NOMO-1 treated with DMSO at 0.1 percent for 48 hours (cell line): ENCODE measurements at regions not wholly inside any gene's neighbourhood (a gene's known extent, or its start where the extent isn't known, plus 50 kb on each side); places are given as distances from the start of the nearest gene placed in this dataset.

ENCODE experiments used
- DNase-seq: peaks from one replicate; lab custom pipeline; 2025; ENCODE audit not compliant: unreplicated experiment; lab: John Stamatoyannopoulos, UW

DNA sequence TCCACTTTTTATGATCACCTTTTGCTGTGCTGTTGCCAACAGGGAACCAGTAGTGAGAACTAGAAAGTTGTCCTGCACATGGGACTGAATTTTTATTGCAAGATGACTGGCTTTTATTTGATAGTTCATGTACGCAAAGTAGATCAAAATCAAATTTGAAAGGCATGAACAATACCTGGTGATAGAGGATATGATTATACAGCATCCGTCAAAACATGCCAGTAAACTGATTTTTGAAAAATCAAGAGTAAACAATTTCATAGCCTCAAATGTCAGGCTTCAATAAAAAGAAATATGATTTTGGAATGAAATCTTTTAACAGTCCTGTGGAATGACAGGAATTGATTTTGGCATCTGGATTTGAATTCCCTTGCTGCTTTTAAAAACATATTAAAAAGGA lies 219.6 kb upstream of the LRRN1 start:
- DNase-seq: no peak

GRCh38 chr3:3578718-3579117 lies 220.5 kb upstream of the LRRN1 start:
- DNase-seq: peak; percentile 87

DNA sequence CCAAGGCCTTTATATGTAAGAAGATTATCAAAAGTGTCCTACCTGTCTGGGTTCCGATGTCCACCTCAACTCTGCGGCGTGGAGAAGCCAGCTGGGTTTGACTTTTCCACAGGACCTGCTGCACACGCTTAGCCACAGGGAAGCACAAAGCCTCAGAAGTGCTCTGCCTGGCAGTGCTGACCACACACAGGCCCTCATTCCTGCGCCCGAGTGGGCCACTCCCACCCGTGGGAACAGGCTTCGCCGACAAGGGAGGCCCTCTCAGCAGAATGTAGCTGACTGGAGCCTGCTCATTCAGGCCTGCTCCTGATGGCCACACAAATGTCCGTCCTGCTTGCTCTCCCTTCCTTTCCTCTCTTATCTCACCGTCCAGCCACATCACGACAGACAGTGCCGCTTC lies 221.4 kb upstream of the LRRN1 start:
- no peak for DNase-seq

DNA sequence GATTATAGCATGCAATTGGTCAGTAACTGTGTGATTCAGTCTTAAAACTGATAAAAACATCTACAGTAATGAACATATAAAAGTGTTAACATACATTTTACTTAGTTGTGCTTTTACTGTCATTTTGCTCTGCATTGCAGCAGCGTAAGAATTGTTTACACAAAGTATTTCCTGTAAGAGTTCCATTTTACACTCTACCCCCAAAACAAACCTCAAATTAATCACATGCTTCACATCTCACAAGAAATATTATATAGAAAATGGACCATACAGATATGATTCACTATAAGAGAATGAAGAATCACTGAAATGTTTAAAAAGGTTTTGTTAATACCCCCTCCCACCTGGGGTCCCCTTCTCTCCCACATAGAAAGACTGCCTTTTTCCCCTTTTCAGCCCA lies 225.9 kb upstream of the LRRN1 start:
- DNase-seq: no peak

DNA sequence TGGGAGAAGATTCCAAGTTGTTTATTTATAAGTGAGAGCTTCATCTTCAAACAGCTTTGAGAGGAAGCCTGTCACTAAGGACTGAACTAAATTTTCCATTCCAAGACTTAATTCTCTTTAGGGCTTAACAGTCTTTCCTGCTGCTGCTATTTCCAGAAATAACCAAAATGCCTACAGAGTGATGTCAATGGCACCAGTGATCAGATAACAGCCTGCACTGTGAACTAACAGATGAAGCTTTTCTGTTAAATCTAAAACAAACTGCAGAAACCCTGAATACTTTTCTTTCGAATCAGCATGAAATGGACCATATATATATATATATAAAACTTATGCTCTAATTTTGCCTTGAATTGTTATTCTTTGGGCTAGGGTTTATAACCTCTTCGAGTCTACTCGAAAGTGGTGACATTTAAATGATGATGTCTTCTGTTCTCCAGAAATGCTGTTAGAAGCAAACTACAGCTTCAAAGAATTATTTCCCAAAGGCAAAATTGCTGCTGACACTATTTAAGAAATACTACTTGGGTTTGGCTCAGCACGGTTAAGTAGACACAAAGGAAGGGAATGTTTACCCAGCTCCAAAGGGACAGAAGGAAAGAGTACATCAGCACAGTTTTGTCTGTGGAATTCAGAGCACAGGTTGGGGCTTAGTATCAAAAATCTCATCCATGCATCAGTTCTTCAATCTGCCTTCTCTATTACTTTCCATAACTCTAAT lies 238.5 kb upstream of the LRRN1 start:
- DNase-seq: no peak

DNA sequence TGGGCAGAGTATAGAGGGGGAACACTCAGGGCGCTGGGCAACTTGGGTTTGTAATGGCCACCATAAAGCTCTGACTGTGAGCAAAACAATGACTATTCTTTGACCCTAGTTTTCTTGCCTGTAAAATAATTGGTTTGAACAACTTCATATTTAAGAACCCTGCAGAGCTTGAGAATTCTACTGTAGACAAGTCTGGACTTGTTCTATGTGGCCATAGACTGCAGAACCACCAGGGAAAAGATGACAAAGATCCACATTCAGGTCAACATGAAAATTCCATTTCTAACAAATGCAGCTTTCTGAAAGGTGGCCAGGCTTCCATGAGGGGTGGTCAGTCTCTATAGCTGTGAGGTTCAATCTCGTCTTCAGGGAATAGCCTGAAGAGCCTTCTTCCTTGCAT lies 239.4 kb upstream of the LRRN1 start:
- no peak for DNase-seq

GRCh38 chr3:3556078-3556477 lies 243.2 kb upstream of the LRRN1 start:
- no peak for DNase-seq

GRCh38 chr3:3553236-3553635 lies 246.0 kb upstream of the LRRN1 start:
- DNase-seq: no peak

DNA sequence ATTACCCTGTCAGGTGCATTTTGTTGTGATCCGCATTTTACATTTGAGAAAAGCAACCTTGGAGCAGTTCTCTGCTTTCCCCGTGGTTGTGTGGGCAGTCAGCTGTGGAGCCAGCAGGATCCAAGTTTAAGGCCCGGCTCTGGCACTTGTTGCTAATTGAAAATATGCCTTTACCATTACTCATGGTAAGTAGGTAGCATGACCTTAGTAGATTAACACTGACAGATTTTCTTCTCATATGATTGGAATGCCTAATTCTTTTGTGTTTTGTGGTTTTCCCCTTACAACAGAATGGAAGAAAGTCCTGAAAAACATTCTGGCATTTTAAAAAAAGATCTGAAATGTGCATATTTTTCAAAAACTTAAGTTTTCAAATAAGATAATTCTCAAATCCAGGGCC lies 246.5 kb upstream of the LRRN1 start:
- no peak for DNase-seq

DNA sequence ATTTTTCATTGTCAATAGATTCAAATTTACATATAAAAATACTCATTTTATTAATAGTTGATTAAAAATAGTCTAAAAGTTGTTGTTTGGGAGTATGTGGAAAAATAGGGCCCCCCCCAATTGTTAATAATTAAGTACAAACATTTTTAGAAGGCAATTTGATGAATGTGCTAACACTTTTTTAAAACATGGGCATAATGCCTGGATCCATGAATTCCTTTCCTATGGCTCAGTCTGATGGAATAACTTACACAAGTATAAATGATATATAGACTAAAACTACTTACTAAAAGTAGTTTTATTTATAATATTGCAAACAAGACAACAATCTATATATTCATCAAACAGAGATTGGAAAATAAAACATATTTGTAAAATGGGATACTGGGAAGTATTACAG lies 247.2 kb upstream of the LRRN1 start:
- DNase-seq: no peak

DNA sequence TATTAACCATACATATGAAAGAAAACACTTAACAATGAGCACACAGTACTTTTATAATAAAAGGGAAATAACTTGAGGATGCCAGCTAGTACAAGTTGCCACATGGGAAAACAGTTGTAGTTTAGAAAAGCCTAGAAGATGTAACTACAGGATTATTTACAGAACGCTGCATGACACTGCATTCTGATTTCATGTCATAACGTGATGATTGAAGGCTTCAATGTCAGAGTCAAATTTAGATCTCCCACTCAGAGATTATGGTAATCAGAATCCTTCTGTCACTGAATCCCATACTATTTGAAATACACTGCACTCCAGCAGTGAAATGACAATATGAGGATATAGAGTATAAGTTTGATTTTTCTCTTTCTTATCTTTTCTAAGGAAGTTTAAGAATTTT lies 253.9 kb upstream of the LRRN1 start:
- no peak for DNase-seq

DNA sequence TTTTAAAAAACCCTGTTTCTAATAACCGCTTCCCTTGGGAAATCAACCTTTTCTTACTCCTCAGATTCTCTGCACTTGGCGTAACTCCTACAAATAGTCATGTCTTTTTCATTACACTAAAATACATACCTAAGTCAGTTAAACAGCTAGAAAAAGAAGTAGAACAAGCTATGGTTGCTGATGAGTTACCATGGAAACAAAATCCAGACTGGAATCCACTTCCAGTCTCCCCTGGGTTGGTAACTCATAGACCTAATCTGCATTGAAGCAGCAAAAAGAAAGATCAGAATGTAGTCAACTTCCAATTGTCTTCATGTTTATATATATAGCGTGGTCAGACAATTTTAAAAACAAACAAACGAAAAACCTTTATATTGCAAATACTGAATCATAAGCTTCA lies 260.8 kb upstream of the LRRN1 start:
- DNase-seq: no peak

GRCh38 chr3:3532508-3532907 lies 266.7 kb upstream of the LRRN1 start:
- no peak for DNase-seq

DNA sequence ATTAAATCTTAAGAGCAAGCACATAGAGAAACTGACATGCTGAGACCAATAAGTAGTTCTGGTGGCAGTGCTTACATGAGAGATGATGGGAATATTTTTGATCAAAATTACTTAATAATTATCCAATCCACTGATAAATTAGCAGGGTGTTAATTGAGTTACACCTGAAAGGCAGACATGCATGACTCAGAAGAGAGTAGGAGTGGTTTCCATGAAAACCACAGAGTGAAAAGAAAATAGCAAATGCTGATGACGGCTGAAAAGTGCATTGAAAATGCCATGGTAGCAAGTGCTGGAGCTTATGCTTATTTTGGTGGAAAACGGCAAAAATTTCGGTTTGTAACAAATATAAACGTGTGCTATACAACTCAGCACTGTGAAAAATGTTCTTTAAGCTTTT lies 267.8 kb upstream of the LRRN1 start:
- DNase-seq: no peak

DNA sequence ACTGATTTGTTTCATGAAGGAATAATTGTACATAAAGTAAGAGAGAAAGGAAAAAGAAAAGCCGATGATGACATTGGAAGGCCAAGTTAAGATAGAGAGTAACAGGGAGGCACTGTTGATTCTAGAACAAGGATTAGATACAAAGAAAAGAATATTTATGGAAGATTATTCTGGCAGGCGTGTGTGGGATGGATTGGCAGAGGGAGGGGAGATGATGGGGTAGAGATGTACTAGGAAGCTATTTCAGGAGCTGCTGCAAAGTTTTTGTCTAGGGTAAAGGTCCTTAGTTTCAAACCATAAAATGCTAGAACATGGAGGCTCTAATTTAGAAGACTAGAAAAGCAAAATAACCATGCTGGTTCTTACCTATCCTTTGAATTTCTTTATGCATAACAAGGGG lies 280.0 kb upstream of the LRRN1 start:
- DNase-seq: no peak

DNA sequence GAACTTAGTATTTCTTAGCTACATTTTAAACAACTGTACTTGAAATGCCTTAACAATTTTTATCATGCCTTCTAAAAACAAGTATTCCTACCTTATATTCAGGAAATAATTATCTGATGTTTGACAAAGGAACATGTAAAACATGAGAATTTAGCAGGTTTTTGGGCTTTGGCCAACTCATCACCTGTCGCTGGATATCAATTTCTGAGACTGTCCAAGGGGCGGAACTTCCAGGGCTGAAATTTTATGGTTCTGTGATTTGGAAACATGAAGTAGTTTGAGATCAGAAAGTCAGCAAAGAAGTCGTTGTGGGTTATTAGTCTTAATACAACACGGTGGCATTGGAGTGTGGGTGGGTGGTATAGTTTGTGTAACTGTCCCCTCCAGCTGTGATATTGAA lies 282.2 kb upstream of the LRRN1 start:
- DNase-seq: no peak

DNA sequence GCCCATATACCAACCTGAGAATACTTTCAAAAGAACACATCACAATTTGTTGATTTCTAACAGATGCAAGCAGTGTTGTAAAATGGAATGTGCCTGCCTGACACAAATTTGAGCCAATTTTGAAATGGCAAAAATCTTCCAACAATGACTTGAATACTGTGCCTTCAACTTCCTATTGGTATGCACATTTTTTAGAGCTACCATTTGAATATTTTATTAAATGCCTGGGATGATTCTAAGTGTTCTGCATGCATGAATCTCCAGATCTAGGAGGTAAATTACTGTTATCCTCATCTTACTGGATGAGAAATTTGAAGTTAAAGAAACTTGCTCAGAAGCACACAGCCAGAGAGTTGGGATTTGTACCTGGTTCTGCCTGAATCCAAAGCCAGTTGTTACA lies 282.8 kb upstream of the LRRN1 start:
- no peak for DNase-seq

DNA sequence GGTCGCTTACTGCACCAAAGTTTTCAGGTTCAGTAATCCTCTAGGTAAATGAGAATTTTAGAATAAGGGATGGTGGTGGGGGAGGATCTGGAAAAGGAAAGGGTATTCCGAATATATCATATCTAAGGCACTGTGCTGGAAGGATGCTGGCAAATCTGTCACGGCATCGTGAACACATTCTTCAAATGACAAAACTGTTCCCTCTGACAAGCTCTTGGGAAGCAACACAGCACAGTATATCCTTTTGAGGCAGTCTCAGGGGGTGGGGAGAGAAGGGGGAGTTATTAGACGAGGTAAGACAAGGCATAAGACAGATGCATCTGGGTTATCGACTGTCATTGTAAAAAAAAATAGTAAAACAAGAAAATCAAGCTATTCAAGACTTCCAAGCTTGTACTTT lies 289.6 kb upstream of the LRRN1 start:
- DNase-seq: no peak

GRCh38 chr3:3504686-3505085 lies 294.5 kb upstream of the LRRN1 start:
- DNase-seq: no peak

- DNase-seq: no peak
Observed at GRCh38 chr3:3503411-3503810, 295.8 kb upstream of the LRRN1 start.

DNA sequence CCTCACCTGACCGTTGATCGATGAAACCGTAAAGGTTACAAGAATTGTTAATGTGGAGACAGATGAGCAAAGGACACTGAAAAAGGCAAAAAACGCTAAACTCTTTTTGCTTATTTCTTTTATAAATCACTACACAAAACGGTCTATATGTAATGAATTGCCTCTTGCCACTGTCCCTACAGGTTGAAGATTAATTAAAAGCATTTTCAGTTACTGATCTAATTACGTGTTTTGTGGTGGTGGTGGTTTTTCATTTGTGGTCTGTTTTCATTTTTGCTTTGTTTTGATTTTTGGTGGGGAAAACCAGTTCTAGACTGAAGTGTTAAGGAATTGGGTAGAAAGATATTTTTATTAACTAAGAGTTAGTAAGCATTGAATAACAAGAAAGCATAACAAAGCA lies 299.2 kb upstream of the LRRN1 start:
- no peak for DNase-seq

DNA sequence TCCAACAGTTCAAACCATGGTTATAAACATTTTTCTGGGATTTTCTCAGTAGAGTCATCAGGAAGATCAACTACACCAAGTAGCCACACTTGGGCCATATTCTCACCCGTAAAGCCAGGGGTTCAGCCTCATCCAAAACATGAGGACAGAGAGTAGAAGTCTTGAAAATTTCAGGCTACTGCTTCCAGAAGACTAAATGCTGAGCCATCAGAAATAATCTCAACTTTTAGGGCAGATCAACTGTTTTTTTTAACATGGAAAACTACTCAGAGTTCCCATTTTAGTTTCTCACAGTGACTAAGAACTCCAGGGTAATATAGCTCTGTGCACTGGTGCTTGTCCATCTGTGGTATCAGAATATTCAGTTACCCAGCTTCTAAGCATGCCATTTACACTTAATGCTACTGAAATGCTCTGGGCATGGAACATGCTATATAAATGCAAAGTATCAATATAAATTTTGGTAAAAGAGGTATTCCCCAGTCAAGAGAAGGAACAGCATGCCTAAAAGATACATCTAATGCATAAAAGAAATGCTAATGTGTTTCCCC lies 300.1 kb upstream of the LRRN1 start:
- no peak for DNase-seq

GRCh38 chr3:3495611-3496010 lies 303.6 kb upstream of the LRRN1 start:
- no peak for DNase-seq
